WTC11 (cell line): ENCODE measurements at regions not wholly inside any gene's neighbourhood (a gene's known extent, or its start where the extent isn't known, plus 50 kb on each side); places are given as distances from the start of the nearest gene placed in this dataset.
A peak's percentile ranks its signal among the peaks of the same experiment; 100 is the strongest.

Experiments used
- ATAC-seq: fragments of 200-7000 bp; cut with Tn5 transposase; 2 replicates; pipeline ENCODE4 v1.10.0; 2021; ENCODE audit warnings: mild to moderate bottlenecking, moderate library complexity
- CTCF ChIA-PET: fragments of 300-600 bp; sonication (Branson Sonifier 250); formaldehyde crosslinking; loops from one replicate; lab custom pipeline; 2021; ENCODE audit warnings: antibody characterized with exemption; lab: Charles Lee
- POLR2A ChIA-PET: fragments of 350-600 bp; sonication (Branson Sonifier 250); formaldehyde crosslinking; loops from one replicate; lab custom pipeline; 2021; ENCODE audit warnings: antibody characterized with exemption; lab: Charles Lee
- DNase-seq: peaks from one replicate; pipeline ENCODE4 v3.0.0; 2021; ENCODE audit warnings: low spot score
- H3K27ac Mint-ChIP-seq: 2 replicates; pipeline ENCODE4 v1.8.0; 2021; ENCODE audit warnings: mixed read lengths
- H3K27me3 Mint-ChIP-seq: 2 replicates; pipeline ENCODE4 v1.8.0; 2021; ENCODE audit warnings: low read depth, mild to moderate bottlenecking, moderate library complexity, mixed read lengths
- H3K36me3 Mint-ChIP-seq: 2 replicates; pipeline ENCODE4 v1.8.0; 2021; ENCODE audit warnings: mixed read lengths
- H3K4me1 Mint-ChIP-seq: 2 replicates; pipeline ENCODE4 v1.8.0; 2022; ENCODE audit warnings: mixed read lengths
- H3K4me3 Mint-ChIP-seq: 2 replicates; pipeline ENCODE4 v1.8.0; 2021; ENCODE audit warnings: mild to moderate bottlenecking, moderate library complexity, mixed read lengths
- H3K9me3 Mint-ChIP-seq: 2 replicates; pipeline ENCODE4 v1.8.0; 2021; ENCODE audit warnings: mixed read lengths
- ARID4B ChIP-seq: sonication (generic); formaldehyde crosslinking; IDR thresholded peaks from 2 replicates; pipeline ENCODE4 v1.8.0; 2023; ENCODE audit warnings: missing genetic modification reagents, mild to moderate bottlenecking, borderline replicate concordance
- ATF1 ChIP-seq: sonication (generic); formaldehyde crosslinking; IDR thresholded peaks from 2 replicates; pipeline ENCODE4 v1.8.1; 2023; ENCODE audit warnings: mild to moderate bottlenecking, moderate library complexity, missing genetic modification reagents
- ATF3 ChIP-seq: sonication (generic); formaldehyde crosslinking; conservative IDR thresholded peaks from 2 replicates; pipeline ENCODE4 v1.8.1; 2022; ENCODE audit warnings: mild to moderate bottlenecking, missing genetic modification reagents
- E2F5 ChIP-seq: sonication (generic); formaldehyde crosslinking; IDR thresholded peaks from 2 replicates; pipeline ENCODE4 v1.8.1; 2022; ENCODE audit warnings: mild to moderate bottlenecking, moderate library complexity, missing genetic modification reagents
- ELF4 ChIP-seq: sonication (generic); formaldehyde crosslinking; IDR thresholded peaks from 2 replicates; pipeline ENCODE4 v1.8.1; 2022; ENCODE audit warnings: low read depth, mild to moderate bottlenecking, moderate library complexity, missing genetic modification reagents
- EMX1 ChIP-seq: fragments of 250-450 bp; sonication (Bioruptor Pico); IDR thresholded peaks from 2 replicates; pipeline ENCODE4 v1.8.0; 2021; ENCODE audit warnings: mild to moderate bottlenecking
- FOXK1 ChIP-seq: sonication (generic); formaldehyde crosslinking; IDR thresholded peaks from 2 replicates; pipeline ENCODE4 v1.8.0; 2022; ENCODE audit warnings: mild to moderate bottlenecking, moderate library complexity, missing genetic modification reagents
- FOXP4 ChIP-seq: sonication (generic); formaldehyde crosslinking; IDR thresholded peaks from 2 replicates; pipeline ENCODE4 v1.8.0; 2022; ENCODE audit warnings: mild to moderate bottlenecking, missing genetic modification reagents
- GRHL2 ChIP-seq: fragments of 250-450 bp; sonication (Bioruptor Pico); IDR thresholded peaks from 2 replicates; pipeline ENCODE4 v1.8.0; 2022; ENCODE audit warnings: mild to moderate bottlenecking, moderate library complexity; ENCODE audit not compliant: insufficient replicate concordance, severe bottlenecking
- IRF1 ChIP-seq: sonication (generic); formaldehyde crosslinking; IDR thresholded peaks from 2 replicates; pipeline ENCODE4 v1.8.0; 2023; ENCODE audit warnings: missing genetic modification reagents
- MXD4 ChIP-seq: fragments of 250-450 bp; sonication (Bioruptor Pico); IDR thresholded peaks from 2 replicates; pipeline ENCODE4 v1.8.0; 2021; ENCODE audit warnings: mild to moderate bottlenecking, moderate library complexity, borderline replicate concordance
- MYBL2 ChIP-seq: sonication (generic); formaldehyde crosslinking; IDR thresholded peaks from 2 replicates; pipeline ENCODE4 v1.8.1; 2023; ENCODE audit warnings: mild to moderate bottlenecking, moderate library complexity, missing genetic modification reagents
- NFYB ChIP-seq: sonication (generic); formaldehyde crosslinking; conservative IDR thresholded peaks from 2 replicates; pipeline ENCODE4 v1.8.0; 2022; ENCODE audit warnings: low read depth, missing genetic modification reagents
- OVOL2 ChIP-seq: fragments of 250-450 bp; sonication (Bioruptor Pico); IDR thresholded peaks from 2 replicates; pipeline ENCODE4 v1.9.0; 2021; ENCODE audit warnings: mild to moderate bottlenecking, borderline replicate concordance
- PRDM15 ChIP-seq: sonication (generic); formaldehyde crosslinking; IDR thresholded peaks from 2 replicates; pipeline ENCODE4 v1.8.0; 2022; ENCODE audit warnings: missing genetic modification reagents
- PREB ChIP-seq: sonication (generic); formaldehyde crosslinking; IDR thresholded peaks from 2 replicates; pipeline ENCODE4 v1.8.1; 2022; ENCODE audit warnings: mild to moderate bottlenecking, missing genetic modification reagents, moderate library complexity, borderline replicate concordance
- SMAD3 ChIP-seq: sonication (generic); formaldehyde crosslinking; IDR thresholded peaks from 2 replicates; pipeline ENCODE4 v1.8.0; 2022; ENCODE audit warnings: missing genetic modification reagents, mild to moderate bottlenecking, borderline replicate concordance
- ZBTB21 ChIP-seq: sonication (generic); formaldehyde crosslinking; IDR thresholded peaks from 2 replicates; pipeline ENCODE4 v1.8.1; 2023; ENCODE audit warnings: mild to moderate bottlenecking, missing genetic modification reagents, borderline replicate concordance
- ZNF423 ChIP-seq: fragments of 250-450 bp; sonication (Bioruptor Pico); IDR thresholded peaks from 2 replicates; pipeline ENCODE4 v2.1.2; 2022; ENCODE audit warnings: mild to moderate bottlenecking, moderate library complexity

GRCh38 chr12:87651670-87652425 lies 377.4 kb downstream of the C12orf50 start:
- peaks cover 4% of the 10 kb centered on the region for H3K9me3 Mint-ChIP-seq
- CTCF ChIA-PET, result no interaction called here
- TF ChIP-seq ARID4B (CRISPR knock-in tag), result no peak
- TF ChIP-seq E2F5, result no peak
- no peak for TF ChIP-seq NFYB (CRISPR knock-in tag)
- TF ChIP-seq PRDM15, result no peak
- no peak for TF ChIP-seq ZBTB21 (CRISPR knock-in tag)
- no peak for TF ChIP-seq FOXP4 (CRISPR knock-in tag)
- no peak for TF ChIP-seq MYBL2
- TF ChIP-seq ATF3 (CRISPR knock-in tag), result no peak
- no peak for TF ChIP-seq MXD4 (CRISPR knock-in tag)
- TF ChIP-seq, all 79 proteins: peak for 0
- Mint-ChIP-seq H3K4me3 (no peak overlapping the region), H3K27me3 (no peaks in the 10 kb centered on the region), H3K27ac (no peak overlapping the region), H3K36me3 (no peaks in the 10 kb centered on the region), H3K4me1 (no peaks in the 10 kb centered on the region)
- POLR2A ChIA-PET, result no interaction called here
- ATAC-seq (no peak), DNase-seq (no peak)

- no peaks in the 10 kb centered on the region for H3K27me3 Mint-ChIP-seq
- ChIA-PET CTCF (no interaction called here), POLR2A (no interaction called here)
- ATAC-seq (peak; percentile 85), DNase-seq (no peak)
- H3K36me3 Mint-ChIP-seq, result no peaks in the 10 kb centered on the region
- no peak overlapping the region for H3K4me3 Mint-ChIP-seq
- no peak overlapping the region for H3K27ac Mint-ChIP-seq
- peaks cover 11% of the 10 kb centered on the region for H3K4me1 Mint-ChIP-seq
- H3K9me3 Mint-ChIP-seq, result no peaks in the 10 kb centered on the region
- TF ChIP-seq GRHL2 (CRISPR knock-in tag) (no peak), ELF4 (no peak), NFYB (CRISPR knock-in tag) (no peak), ZNF423 (no peak), EMX1 (CRISPR knock-in tag) (no peak), PREB (no peak), FOXK1 (CRISPR knock-in tag) (no peak), IRF1 (no peak), ATF3 (CRISPR knock-in tag) (no peak), OVOL2 (CRISPR knock-in tag) (no peak), SMAD3 (CRISPR knock-in tag) (no peak), ATF1 (no peak)
Measured at GRCh38 chr12:87642245-87642644, 387.0 kb downstream of the C12orf50 start.
